ENCODE measurements at regions not wholly inside any gene's neighbourhood (a gene's known extent, or its start where the extent isn't known, plus 50 kb on each side); places are given as distances from the start of the nearest gene placed in this dataset.

DNA sequence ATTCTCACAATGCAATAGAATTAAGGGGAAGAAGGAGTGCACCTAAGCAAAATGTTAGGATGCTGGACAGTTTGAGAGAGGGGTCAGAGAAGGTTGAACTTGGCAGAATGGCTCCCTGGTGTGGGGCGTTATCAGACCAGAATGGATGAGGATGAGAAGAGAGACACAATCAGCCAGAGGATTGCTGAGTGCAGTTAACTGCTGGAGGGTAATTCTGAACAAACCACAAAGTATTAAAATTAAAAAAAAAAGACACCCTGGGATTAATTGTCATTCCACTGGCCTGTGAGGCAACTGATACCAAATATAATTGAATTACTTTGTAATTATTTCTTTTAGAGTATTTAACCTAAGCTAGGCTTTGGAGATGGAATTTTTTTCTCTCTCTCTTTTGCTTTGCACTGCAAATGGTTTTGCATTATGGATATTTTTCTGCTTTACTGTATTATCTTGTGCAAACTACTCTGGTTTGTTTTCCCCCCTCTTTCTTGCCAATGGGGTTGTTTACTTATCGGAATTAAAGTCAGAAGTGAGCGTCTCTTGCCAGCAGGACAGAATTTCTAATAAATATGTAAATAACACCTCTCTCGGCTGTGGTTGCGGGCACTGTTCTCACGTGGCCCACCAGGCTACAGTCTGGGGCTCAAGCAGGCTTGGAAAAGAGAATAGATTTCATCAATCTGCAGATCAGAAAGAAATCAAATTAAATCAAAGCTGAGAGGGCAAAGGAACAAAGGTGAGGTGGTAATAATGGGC, 572.9 kb upstream of the CAMK1G start:
- no peak for DNase-seq (ENCODE audit: low read depth, low spot score)

- DNase-seq (ENCODE audit: low read depth, low spot score) = no peak
Observed at GRCh38 chr1:209012443-209013196, 570.9 kb upstream of the CAMK1G start.

GRCh38 chr1:209015092-209015491, 568.4 kb upstream of the CAMK1G start:
- DNase-seq (ENCODE audit: low read depth, low spot score) = no peak

- no peak for DNase-seq (ENCODE audit: low read depth, low spot score)
Observed at GRCh38 chr1:209021622-209022021, 561.9 kb upstream of the CAMK1G start.

DNA sequence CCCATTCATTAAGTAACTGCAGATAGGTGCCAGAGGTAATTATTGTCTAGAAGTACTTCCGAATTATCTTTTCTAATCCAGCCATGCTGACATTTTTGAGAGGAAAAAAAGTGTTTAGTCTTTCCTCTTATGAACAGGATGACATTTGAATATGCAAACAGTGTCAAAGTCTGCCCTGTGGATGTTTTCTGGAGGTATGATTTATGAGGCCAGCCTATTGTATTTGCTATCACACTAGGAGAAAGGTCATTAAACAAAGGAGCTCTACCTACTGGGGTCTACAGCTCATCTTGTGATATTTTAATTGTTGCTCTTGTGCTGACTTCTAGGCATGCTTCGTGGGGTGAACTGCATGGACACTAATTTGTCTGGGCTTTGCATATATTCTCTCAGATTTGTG, 559.7 kb upstream of the CAMK1G start:
- no peak for DNase-seq (ENCODE audit: low read depth, low spot score)

- no peak for DNase-seq (ENCODE audit: low read depth, low spot score)
Observed at GRCh38 chr1:209029737-209030136, 553.8 kb upstream of the CAMK1G start.

DNA sequence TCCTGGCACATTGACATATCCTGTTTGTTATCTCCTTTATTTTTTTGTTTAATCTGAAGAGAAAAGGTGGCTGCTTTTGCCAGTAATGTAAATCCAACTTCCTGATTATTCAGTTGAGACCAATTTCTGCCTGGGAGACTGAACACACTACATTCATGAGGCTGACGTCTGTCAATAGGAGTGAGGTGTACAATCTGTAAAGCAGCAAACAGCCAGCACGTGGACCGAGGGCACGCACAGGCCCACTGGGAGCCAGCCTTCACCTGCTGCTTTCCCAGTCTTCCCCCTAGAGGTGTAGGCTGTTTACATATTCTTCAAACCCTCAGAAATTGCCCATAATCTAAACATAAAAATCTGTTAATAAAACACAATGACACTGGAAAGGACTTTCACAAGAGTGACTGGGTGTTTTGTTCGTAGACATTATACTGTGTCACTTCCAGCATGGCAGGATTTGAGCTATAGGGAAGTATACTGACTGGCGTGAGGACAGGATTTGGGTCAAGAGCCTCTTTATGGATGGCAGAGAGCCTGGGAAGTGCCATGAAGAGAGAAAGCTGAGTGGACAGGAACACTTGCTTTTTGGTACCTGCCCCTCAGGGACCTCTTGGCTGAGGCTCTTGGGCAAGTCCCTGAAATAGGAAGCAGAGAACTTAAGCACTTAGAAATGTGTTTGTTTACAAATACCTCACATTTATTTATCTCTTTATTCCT, 552.9 kb upstream of the CAMK1G start:
- no peak for DNase-seq (ENCODE audit: low read depth, low spot score)

DNA sequence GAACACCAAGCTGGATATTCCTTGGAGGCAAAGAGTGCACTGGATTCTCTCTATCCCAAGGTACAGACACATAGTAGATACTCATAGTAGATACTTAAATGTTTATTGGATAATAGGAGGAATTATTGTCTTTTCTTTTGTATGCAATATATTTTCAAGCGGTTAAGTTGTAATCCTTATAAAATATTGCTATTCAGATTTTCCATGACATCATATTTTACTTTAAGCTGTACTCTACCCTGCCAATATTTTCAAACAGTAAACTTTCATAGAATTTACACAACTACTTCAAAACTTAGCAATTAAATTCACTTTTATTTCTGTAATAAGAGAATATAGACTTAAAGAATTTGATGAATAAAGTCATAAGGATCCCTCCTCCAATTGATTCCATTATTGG, 546.5 kb upstream of the CAMK1G start:
- DNase-seq (ENCODE audit: low read depth, low spot score) = no peak

DNA sequence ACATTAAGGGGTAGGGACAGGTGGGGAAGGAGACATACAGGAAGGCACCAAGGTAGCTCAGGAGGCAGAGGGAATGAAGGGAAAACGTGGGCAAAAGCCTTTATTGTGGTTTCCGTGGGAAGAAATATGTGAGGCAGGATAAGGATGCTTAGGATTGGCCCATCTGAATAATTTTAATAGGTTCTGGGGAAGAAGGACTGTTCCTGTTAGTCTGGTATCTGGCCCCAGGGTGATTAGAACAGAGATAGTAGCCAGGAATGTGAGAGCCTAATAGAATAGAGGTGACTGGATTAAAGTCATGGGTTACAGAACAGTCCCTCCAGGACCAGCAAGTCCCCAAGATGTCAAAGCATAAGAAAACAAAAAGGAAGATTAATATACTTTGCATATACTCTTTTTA, 545.2 kb upstream of the CAMK1G start:
- no peak for DNase-seq (ENCODE audit: low read depth, low spot score)

DNA sequence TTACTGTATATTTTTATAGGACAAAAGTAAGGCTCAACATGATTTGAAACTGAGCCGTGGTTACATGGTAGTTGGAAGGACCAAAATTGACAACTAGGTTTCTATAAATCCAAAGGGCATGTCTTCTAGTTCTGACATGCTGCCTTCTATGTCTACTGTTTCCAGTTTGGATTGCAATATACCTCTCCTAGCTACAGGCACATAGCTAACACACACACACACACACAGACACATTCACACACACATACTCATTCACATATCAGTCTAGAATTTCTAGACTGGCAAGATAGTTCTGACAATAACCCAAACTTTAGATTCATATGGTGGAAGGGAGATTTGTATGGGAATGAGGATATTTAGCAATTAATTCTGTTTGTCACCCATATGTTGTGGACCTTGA, 544.8 kb upstream of the CAMK1G start:
- no peak for DNase-seq (ENCODE audit: low read depth, low spot score)

GRCh38 chr1:209040351-209040750, 543.2 kb upstream of the CAMK1G start:
- no peak for DNase-seq (ENCODE audit: low read depth, low spot score)

DNA sequence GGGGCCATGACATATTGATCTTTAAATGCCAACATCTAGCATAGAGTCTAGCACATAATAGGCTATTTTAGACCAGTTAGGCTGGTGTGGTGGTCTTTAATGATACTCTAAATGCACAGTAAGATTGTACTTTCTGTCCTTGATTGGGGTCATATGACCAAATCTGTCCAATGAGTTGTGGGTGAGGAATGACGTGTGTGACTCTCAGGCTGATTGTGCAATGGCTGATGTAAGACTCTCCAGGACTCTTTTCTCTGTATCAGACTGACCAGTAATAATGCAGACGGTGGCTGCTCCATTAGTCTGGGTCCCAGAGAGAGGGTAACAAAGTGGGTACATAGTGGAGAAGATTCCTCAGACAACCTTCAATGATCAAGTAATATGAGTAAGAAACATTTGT, 541.6 kb upstream of the CAMK1G start:
- no peak for DNase-seq (ENCODE audit: low read depth, low spot score)

- no peak for DNase-seq (ENCODE audit: low read depth, low spot score)
Observed at GRCh38 chr1:209042413-209042812, 541.1 kb upstream of the CAMK1G start.

- no peak for DNase-seq (ENCODE audit: low read depth, low spot score)
Observed at GRCh38 chr1:209045331-209046057, 538.0 kb upstream of the CAMK1G start.

GRCh38 chr1:209046058-209046417, 537.5 kb upstream of the CAMK1G start:
- DNase-seq (ENCODE audit: low read depth, low spot score) = no peak

DNA sequence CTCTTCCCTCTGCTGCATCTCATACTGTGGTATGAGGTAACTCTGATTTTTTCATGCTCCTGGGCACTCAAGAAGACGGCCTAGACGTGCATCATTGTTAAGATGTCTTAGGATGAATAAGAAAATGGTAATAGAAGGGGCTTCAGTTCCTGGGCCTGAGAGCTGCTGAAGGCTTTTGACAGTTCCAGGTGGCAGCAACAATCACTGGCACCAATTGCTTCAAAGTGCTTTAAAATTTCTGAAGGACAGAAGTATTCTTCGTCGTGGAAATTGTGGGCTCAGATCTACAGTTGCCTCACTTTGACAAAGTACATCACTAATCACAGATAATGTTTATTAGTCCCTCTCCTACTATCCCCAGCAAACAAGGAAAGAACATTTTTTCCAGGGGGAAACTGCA, 536.6 kb upstream of the CAMK1G start:
- no peak for DNase-seq (ENCODE audit: low read depth, low spot score)

GRCh38 chr1:209048941-209049669, 534.4 kb upstream of the CAMK1G start:
- DNase-seq (ENCODE audit: low read depth, low spot score) = no peak

- no peak for DNase-seq (ENCODE audit: low read depth, low spot score)
Observed at GRCh38 chr1:209051570-209051969, 531.9 kb upstream of the CAMK1G start.

DNA sequence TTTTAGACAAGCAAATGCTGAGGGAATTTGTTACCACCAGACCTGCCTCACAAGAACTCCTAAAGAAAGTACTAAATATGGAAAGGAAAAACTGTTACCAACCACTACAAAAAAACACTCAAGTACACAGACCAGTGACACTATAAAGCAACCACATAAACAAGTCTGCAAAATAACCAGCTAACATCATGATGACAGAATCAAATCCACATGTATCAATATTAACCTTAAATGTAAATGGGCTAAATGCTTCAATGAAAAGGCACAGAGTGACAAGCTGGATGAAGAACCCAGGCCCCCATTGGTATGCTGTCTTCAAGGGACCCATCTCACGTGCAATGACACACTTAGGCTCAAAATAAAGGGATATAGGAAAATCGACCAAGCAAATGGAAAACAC, 529.9 kb upstream of the CAMK1G start:
- no peak for DNase-seq (ENCODE audit: low read depth, low spot score)

GRCh38 chr1:209057083-209057482, 526.4 kb upstream of the CAMK1G start:
- DNase-seq (ENCODE audit: low read depth, low spot score) = no peak

DNA sequence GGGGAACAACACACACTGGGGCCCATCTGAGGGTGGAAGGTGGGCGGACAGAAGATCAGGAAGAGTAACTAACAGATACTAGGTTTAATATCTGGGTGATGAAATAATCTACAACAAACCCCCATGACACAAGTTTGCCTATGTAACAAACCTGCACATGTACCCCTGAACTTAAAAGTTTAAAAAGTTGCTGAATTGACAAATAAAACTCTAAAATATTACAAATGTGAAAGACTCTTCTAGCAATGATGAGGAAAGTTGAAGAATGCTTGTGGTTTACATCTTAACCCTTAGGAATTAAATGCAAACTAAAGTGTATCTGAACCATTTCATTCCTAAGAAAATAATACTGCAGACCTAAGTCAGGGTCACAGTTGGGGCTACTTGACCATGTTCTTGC, 525.6 kb upstream of the CAMK1G start:
- no peak for DNase-seq (ENCODE audit: low read depth, low spot score)

Measured in activated naive CD8-positive, alpha-beta T cell treated with anti-CD3 and anti-CD28 coated beads, Interleukin-2, amount 50 U/mL, for 16 hours (primary cell).